ENCODE measurements at regions not wholly inside any gene's neighbourhood (a gene's known extent, or its start where the extent isn't known, plus 50 kb on each side); places are given as distances from the start of the nearest gene placed in this dataset.

GRCh38 chr3:152942366-152942765 is 107.4 kb downstream of the P2RY1 start:
- no peak for TF ChIP-seq POLR2A (IDR thresholded peaks at IDR 0.05)
- TF ChIP-seq CTCF (IDR thresholded peaks at IDR 0.05), result no peak
